ENCODE measurements at regions not wholly inside any gene's neighbourhood (a gene's known extent, or its start where the extent isn't known, plus 50 kb on each side); places are given as distances from the start of the nearest gene placed in this dataset.

- TF ChIP-seq CTCF (IDR thresholded peaks at IDR 0.05) (no peak), POLR2A (IDR thresholded peaks at IDR 0.05) (no peak), EP300 (IDR thresholded peaks at IDR 0.05) (no peak)
Measured at GRCh38 chr2:120885749-120886148, 150.1 kb downstream of the GLI2 start.

All from upper lobe of left lung (tissue), 4 donors.